GM12878 (cell line): ENCODE measurements at regions not wholly inside any gene's neighbourhood (a gene's known extent, or its start where the extent isn't known, plus 50 kb on each side); places are given as distances from the start of the nearest gene placed in this dataset.
A peak's percentile ranks its signal among the peaks of the same experiment; 100 is the strongest.

Experiments used
- ASH2L ChIP-seq: fragments of 300-600, 200-600 bp; sonication (generic); IDR thresholded peaks from 2 replicates; pipeline ENCODE4 v1.6.1; 2017; ENCODE audit warnings: low read depth, mild to moderate bottlenecking, borderline replicate concordance
- BCL11A ChIP-seq: IDR thresholded peaks from 2 replicates; pipeline ENCODE4 v1.6.1; 2011; ENCODE audit warnings: low read depth, low read length
- BHLHE40 ChIP-seq, 2 experiments: fragments of 450-650 bp in 1 of 2; IDR thresholded peaks; 2 replicates each; pipeline ENCODE4 v1.6.1; 2011 to 2017; ENCODE audit warnings: low read depth in 2 of 2, borderline replicate concordance in 1 of 2, improper control_type of control experiment in 1 of 2, low read length in 1 of 2, mild to moderate bottlenecking in 1 of 2
- BMI1 ChIP-seq: fragments of 450-650 bp; IDR thresholded peaks from 2 replicates; pipeline ENCODE4 v1.6.1; 2016; ENCODE audit warnings: mild to moderate bottlenecking, moderate library complexity, borderline replicate concordance
- BRCA1 ChIP-seq: IDR thresholded peaks from 2 replicates; pipeline ENCODE4 v1.6.1; 2011; ENCODE audit warnings: low read depth, low read length, improper control_type of control experiment
- CBX5 ChIP-seq: sonication (generic); IDR thresholded peaks from 2 replicates; pipeline ENCODE4 v1.6.1; 2016; ENCODE audit warnings: low read depth, moderate library complexity, mild to moderate bottlenecking, inconsistent platforms
- CREB1 ChIP-seq: IDR thresholded peaks from 2 replicates; pipeline ENCODE4 v1.6.1; 2012; ENCODE audit warnings: low read depth, mild to moderate bottlenecking, inconsistent platforms
- EGR1 ChIP-seq, 2 experiments: IDR thresholded peaks; 1 replicate in 1 of 2; 2 replicates in 1 of 2; pipeline ENCODE4 v1.6.1; 2011 to 2012; ENCODE audit warnings: low read depth in 2 of 2, low read length in 2 of 2, borderline replicate concordance in 1 of 2, mild to moderate bottlenecking in 1 of 2, moderate library complexity in 1 of 2
- EP300 ChIP-seq, 2 experiments: fragments of 150-350 bp in 1 of 2; IDR thresholded peaks; 2 replicates each; pipeline ENCODE4 v1.6.1; 2011 to 2012; ENCODE audit warnings: low read depth in 2 of 2, low read length in 2 of 2, borderline replicate concordance in 1 of 2, improper control_type of control experiment in 1 of 2, inconsistent platforms in 1 of 2; ENCODE audit not compliant: control insufficient read depth in 1 of 2
- FOXK2 ChIP-seq: fragments of 450-650 bp; IDR thresholded peaks from 2 replicates; pipeline ENCODE4 v1.6.1; 2017; ENCODE audit warnings: mild to moderate bottlenecking, moderate library complexity
- GATAD2B ChIP-seq: fragments of 450-650 bp; conservative IDR thresholded peaks from 2 replicates; pipeline ENCODE4 v1.6.1; 2017; ENCODE audit warnings: low read depth, mild to moderate bottlenecking, moderate library complexity
- HDGF ChIP-seq: fragments of 450-650 bp; IDR thresholded peaks from 2 replicates; pipeline ENCODE4 v1.6.1; 2016; ENCODE audit warnings: antibody characterized with exemption
- IKZF1 ChIP-seq: fragments of 450-650 bp; conservative IDR thresholded peaks from 2 replicates; pipeline ENCODE4 v1.6.1; 2017; ENCODE audit warnings: antibody characterized with exemption, mild to moderate bottlenecking
- IRF4 ChIP-seq: IDR thresholded peaks from 2 replicates; pipeline ENCODE4 v1.6.1; 2011; ENCODE audit warnings: low read depth, low read length
- LARP7 ChIP-seq: fragments of 450-650 bp; IDR thresholded peaks from 2 replicates; pipeline ENCODE4 v1.6.1; 2017; ENCODE audit warnings: mild to moderate bottlenecking
- MXI1 ChIP-seq: fragments of 150-350 bp; IDR thresholded peaks from 2 replicates; pipeline ENCODE4 v1.6.1; 2011; ENCODE audit warnings: low read depth, mild to moderate bottlenecking, inconsistent platforms, low read length, improper control_type of control experiment
- NFYB ChIP-seq: IDR thresholded peaks from 2 replicates; pipeline ENCODE4 v1.6.1; 2011; ENCODE audit warnings: low read depth, mild to moderate bottlenecking, low read length, improper control_type of control experiment, moderate library complexity; ENCODE audit not compliant: insufficient read depth
- NR2C2 ChIP-seq: IDR thresholded peaks from 2 replicates; pipeline ENCODE4 v1.6.1; 2011; ENCODE audit warnings: borderline replicate concordance, low read depth; ENCODE audit not compliant: control insufficient read depth, insufficient read length
- POLR2AphosphoS5 ChIP-seq: IDR thresholded peaks from 2 replicates; pipeline ENCODE4 v1.6.1; 2011; ENCODE audit warnings: mild to moderate bottlenecking, low read length, inconsistent platforms
- SPI1 ChIP-seq: IDR thresholded peaks from 2 replicates; pipeline ENCODE4 v1.6.1; 2011; ENCODE audit warnings: low read depth, mild to moderate bottlenecking, low read length, moderate library complexity, borderline replicate concordance; ENCODE audit not compliant: insufficient read depth
- SREBF1 ChIP-seq: IDR thresholded peaks from 2 replicates; pipeline ENCODE4 v1.6.1; 2012; ENCODE audit warnings: mild to moderate bottlenecking, low read length
- TARDBP ChIP-seq: IDR thresholded peaks from 2 replicates; pipeline ENCODE4 v1.6.1; 2016; ENCODE audit warnings: borderline replicate concordance
- TF ChIP-seq, protein P1 (sequence below): IDR thresholded peaks from 2 replicates; pipeline ENCODE4 v1.6.1; 2011; ENCODE audit warnings: low read depth, low read length, improper control_type of control experiment, borderline replicate concordance
- TF ChIP-seq, protein P2 (sequence below): fragments of 450-650 bp; IDR thresholded peaks from 2 replicates; pipeline ENCODE4 v1.6.1; 2017; ENCODE audit warnings: mild to moderate bottlenecking
- TF ChIP-seq, protein P3 (sequence below): fragments of 450-650 bp; IDR thresholded peaks from 2 replicates; pipeline ENCODE4 v1.6.1; 2017; ENCODE audit warnings: mild to moderate bottlenecking, moderate library complexity

DNA sequence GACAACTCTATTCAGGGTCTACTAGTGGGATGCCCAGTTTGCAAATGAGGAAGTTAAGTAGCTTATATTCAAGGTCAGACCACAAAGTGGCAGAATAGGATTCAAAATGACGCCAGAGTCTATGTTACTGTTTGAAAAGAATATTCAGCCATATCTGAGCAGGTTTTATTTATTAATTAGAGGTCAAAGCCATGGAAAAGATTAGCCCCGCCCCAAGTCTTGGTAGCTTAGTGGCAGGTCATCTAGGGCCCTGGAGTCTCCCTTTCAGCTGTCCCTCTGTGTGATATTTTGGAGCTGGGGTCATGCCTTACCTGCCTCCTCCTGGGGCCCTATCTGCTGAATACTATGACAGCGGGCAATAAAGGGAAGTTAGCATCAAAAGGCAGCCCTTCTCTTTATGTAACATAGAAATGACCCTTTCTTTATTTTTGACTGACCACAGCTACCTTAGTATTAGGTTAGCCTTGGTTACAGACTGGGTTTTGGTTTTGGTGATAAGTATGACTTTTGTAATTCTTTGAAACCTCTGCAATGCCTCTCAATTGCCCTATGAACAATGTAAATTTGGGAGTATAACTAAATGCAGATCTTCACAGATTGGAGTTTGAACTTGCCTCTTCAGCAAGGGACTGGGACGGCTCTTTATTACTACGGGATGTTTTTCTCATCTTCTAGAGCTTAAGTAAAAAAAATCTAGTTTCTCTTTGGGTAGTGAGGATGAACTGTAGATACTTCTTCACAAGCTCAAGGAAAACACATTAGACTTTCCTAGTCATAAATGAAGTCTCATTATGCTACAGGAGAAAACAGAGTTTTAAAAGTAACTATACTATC is 153.0 kb upstream of the ITGA4 start (continued):
- TF ChIP-seq POLR2AphosphoS5 (no peak), CREB1 (no peak), BHLHE40 (IDR thresholded peaks at IDR 0.05; ENCODE audit: borderline replicate concordance in 1 of 2, low read depth in 2 of 2, low read length in 1 of 2) (0 out of 4 replicates have a peak, but pooled peaks of 1 of the 2 experiments have one; percentile 11), TARDBP (no peak), FOXK2 (no peak), SPI1 (no peak), NR2C2 (no peak), IKZF1 (peak; percentile 40; the same call in 1 of the 2 replicates), EGR1 (IDR thresholded peaks at IDR 0.05; ENCODE audit: borderline replicate concordance in 1 of 2, low read depth in 2 of 2, low read length in 2 of 2) (no peak), CBX5 (0 out of 2 replicates have a peak, but pooled peaks have one; percentile 38), MXI1 (no peak), BRCA1 (no peak), HDGF (no peak), IRF4 (no peak), SREBF1 (no peak), LARP7 (no peak), BMI1 (no peak), BCL11A (no peak), NFYB (no peak), GATAD2B (peak; percentile 52; the same call in 1 of the 2 replicates), EP300 (IDR thresholded peaks at IDR 0.05; ENCODE audit: borderline replicate concordance in 1 of 2, control insufficient read depth in 1 of 2, low read depth in 2 of 2, low read length in 2 of 2) (no peak), ASH2L (no peak)
- TF ChIP-seq, protein P1, sequence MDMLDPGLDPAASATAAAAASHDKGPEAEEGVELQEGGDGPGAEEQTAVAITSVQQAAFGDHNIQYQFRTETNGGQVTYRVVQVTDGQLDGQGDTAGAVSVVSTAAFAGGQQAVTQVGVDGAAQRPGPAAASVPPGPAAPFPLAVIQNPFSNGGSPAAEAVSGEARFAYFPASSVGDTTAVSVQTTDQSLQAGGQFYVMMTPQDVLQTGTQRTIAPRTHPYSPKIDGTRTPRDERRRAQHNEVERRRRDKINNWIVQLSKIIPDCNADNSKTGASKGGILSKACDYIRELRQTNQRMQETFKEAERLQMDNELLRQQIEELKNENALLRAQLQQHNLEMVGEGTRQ = no peak
- TF ChIP-seq, protein P2, sequence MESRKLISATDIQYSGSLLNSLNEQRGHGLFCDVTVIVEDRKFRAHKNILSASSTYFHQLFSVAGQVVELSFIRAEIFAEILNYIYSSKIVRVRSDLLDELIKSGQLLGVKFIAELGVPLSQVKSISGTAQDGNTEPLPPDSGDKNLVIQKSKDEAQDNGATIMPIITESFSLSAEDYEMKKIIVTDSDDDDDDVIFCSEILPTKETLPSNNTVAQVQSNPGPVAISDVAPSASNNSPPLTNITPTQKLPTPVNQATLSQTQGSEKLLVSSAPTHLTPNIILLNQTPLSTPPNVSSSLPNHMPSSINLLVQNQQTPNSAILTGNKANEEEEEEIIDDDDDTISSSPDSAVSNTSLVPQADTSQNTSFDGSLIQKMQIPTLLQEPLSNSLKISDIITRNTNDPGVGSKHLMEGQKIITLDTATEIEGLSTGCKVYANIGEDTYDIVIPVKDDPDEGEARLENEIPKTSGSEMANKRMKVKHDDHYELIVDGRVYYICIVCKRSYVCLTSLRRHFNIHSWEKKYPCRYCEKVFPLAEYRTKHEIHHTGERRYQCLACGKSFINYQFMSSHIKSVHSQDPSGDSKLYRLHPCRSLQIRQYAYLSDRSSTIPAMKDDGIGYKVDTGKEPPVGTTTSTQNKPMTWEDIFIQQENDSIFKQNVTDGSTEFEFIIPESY = no peak
- TF ChIP-seq, protein P3, sequence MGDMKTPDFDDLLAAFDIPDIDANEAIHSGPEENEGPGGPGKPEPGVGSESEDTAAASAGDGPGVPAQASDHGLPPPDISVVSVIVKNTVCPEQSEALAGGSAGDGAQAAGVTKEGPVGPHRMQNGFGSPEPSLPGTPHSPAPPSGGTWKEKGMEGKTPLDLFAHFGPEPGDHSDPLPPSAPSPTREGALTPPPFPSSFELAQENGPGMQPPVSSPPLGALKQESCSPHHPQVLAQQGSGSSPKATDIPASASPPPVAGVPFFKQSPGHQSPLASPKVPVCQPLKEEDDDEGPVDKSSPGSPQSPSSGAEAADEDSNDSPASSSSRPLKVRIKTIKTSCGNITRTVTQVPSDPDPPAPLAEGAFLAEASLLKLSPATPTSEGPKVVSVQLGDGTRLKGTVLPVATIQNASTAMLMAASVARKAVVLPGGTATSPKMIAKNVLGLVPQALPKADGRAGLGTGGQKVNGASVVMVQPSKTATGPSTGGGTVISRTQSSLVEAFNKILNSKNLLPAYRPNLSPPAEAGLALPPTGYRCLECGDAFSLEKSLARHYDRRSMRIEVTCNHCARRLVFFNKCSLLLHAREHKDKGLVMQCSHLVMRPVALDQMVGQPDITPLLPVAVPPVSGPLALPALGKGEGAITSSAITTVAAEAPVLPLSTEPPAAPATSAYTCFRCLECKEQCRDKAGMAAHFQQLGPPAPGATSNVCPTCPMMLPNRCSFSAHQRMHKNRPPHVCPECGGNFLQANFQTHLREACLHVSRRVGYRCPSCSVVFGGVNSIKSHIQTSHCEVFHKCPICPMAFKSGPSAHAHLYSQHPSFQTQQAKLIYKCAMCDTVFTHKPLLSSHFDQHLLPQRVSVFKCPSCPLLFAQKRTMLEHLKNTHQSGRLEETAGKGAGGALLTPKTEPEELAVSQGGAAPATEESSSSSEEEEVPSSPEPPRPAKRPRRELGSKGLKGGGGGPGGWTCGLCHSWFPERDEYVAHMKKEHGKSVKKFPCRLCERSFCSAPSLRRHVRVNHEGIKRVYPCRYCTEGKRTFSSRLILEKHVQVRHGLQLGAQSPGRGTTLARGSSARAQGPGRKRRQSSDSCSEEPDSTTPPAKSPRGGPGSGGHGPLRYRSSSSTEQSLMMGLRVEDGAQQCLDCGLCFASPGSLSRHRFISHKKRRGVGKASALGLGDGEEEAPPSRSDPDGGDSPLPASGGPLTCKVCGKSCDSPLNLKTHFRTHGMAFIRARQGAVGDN = no peak
